Dermis microvascular lymphatic vessel endothelial cell (primary cell): ENCODE measurements at regions not wholly inside any gene's neighbourhood (a gene's known extent, or its start where the extent isn't known, plus 50 kb on each side); places are given as distances from the start of the nearest gene placed in this dataset.
"Not testable (repeated sequence)": the region's sequence is repeated elsewhere in the genome, so short reads cannot be mapped to it uniquely, and the experiment has no call there.

Source experiments
- DNase-seq, 2 donors: peaks; one replicate each; pipeline versions ENCODE4 v3.0.0 to v3.0.0-alpha.2; 2010; ENCODE audit warnings: low read depth in 2 of 2

DNA sequence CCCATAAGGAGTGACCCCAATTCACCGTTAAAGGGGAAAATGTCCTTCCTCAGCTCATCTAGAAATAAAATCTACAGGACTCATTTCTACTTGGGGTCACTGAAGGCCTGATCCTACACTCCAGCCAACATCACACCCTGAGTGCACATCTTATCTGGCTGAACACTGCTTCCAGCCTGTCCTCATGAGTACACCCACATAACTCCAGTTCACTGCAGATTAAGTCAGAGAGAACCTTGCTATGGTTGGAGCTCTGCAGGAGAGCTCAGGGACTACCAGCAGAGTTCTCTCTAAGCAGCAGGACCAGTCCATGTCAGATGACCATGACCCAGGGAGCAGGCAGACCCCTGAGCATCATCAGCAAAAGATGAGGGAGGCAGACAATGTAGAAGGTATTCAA is 126.9 kb upstream of the MAP3K1 start:
- DNase-seq: no peak

DNA sequence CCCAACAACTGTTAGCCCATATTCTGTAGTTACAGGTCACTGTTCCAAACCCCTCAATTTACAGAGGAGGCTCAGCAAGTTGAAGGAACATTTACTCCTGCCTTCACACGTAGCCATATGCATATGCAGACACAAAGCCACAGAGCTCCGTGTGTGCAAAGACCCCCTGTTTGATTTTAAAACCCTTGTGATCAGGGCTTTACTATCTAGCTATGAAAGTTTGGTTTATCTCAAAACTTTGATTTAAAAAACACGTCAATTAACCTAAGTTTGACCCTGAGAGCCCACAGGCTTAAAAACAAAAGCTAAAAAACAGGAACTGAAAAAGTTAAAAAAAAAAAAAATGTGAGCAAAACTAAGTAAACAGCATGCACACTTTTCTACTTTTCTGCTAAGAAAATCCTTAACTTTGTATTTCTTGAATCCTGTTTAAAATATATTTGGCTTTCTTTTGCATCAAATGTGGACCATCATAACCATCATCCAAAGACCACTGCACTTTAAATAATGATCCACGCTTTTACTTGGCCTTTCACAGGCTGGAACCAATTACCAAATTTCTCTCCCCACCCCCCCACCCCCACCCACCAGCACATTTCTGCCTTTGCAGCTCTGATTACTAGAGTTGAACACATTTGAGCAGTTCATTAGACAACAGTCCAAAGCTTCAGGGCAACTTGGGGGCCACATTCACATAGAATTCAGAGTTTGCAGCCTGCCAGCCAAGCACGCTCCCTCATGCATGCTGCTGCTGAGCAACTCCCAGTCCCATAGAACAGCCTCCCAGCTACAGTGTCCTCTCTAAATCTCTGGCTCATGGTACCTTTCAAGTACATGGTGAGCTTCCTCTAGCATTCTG is 128.8 kb upstream of the MAP3K1 start:
- DNase-seq: no peak

DNA sequence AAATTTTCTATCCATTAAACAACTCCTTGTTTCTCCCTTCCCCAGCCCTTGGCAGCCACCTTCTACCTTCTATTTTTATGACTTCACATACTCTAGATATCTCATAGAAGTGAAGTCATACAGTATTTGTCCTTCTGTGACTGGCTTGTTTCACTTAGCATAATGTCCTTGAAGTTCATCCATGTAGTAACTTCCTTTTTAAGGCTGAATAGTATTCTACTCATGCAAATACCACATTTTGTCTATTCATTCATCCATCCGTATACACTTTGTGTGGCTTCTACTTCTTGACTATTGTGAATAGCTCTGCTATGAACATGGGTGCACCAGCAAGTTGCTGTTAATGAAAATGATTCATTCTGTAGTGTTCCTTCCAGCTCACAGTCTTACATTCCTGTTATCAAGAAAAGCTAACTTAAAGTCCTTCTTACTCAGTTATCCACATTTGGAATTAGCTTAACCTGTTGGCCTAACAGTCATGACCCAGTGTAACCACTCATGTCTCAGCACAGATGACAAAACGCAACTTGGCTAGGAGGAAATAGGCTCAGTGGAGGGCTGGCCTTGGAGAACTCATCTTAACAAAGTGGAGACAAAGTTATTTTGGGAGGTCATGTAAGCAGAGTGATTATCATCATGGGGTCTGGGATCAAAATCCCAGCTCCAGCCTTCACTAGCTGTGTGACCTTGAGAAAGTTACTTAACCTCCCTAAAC is 129.7 kb upstream of the MAP3K1 start:
- no peak for DNase-seq

DNA sequence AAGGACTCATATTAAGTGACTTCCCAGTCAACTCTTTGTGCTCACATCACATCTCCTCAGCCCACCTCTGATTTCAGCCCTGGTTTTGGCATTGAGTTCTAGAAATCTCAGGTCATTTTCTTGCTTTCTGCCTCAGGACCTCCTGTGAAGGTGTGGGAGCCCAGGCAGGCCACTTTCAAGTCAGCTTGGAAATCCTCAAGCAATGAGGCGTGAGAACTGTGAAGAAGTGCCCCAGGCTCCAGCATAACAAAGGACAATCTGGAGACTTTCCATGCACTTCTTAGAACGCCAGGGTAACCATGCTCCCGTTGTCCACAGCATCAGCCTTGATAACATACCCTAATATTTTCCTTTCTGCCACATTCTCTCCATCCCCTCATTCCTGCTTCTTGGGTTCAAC is 131.2 kb upstream of the MAP3K1 start:
- DNase-seq: no peak

DNA sequence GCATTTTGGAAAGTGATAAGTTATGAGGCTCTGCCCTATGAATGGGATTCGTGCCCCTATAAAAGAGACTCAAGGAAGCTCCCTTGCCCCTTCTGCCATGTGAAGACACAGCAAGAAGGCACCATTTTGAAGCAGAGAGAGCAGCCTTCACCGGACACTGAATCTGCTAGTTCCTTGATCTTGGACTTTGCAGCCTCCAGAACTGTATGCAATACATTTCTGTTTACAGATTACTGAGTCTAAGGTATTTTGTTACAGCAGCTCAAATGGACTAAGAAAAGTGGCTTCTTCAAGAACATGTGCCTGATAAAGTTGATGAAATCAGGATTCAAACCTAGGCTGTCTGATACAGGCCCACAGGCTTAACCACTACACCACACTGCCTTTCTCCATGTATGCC is 131.6 kb upstream of the MAP3K1 start:
- DNase-seq: no peak

DNA sequence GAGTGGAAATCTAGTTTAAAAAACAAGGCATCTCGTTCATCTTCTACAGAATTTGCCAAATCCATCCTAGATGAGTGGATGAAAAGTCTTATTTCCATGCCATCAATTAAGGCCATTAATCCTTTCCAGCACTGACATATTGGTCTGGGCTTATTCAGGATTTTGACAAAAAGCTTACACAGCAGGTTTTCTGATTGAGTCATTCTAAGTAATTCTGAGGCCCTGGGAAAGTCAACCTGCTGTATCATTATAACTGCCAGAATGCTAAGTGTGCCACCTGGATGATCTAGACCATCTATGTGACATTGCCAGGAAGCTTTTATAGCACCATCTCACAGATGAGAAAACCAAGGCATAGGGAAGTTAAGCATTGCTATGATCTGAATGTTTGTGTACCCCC is 132.1 kb upstream of the MAP3K1 start:
- DNase-seq: no peak

DNA sequence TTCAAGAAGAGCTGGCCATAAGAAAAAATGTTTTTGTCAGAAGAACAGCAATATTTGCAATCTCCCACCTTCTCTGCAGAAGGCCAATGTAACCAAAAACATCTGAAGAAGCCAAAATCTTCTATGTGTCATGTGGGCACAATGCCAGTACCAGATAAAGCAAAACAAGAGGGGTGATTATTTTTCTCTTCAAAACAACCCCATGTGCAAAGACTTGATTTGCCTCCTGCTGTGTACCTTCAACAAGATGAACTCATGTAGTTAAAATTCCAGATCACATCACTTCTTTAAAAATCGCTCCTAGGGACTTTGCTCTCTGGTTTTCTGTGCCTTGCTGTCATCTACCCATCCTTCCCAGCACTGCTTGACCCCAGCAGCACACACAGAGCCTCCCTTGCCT is 134.0 kb upstream of the MAP3K1 start:
- no peak for DNase-seq

DNA sequence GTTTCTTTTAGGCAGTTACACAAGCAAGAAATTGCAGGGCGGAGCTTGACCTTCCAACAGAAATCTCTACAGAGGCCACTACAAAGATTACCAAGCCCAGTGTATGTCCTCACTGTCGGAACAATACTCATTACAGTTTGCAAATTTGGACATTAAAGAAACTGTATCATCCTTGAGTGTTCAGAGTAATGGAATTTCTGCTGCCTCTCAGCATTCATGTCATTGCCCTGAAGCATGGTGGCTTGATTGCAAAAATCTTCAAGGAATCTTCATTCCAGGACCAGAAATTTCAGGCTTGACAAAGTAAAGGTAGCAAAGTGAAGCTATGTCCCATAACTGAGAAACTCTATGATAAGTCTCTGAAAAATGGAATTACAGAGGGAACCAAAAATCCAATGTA is 134.6 kb upstream of the MAP3K1 start:
- no peak for DNase-seq

DNA sequence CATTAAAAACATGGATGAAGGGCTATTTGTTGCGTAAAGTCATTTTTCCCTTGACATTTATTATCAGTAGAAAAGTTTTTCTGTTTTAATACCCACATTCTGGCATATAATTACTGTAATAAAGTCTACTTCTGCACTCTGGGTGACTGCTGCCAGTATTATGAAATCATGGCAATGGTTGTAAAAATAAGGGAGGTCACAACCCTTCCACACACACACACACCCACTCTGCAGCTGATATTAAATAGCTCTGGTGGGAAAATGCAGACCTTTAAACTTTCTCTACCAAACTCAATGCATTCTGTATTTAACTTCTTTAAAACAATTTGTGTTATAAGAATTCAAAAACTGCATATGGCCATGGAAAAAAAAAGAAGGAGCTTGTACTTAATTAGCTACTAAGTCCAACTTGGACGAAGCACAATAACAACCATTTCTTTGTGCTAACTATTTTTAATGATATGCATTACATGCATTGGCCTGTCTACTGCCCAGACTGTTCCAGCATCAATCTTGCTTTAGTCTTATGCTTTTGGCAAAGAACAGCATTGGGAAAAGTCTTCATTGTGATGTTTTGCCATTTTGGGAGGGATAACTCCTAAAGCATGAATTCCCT is 137.6 kb upstream of the MAP3K1 start:
- DNase-seq: peak in 1 of 2 donors; percentile 50

DNA sequence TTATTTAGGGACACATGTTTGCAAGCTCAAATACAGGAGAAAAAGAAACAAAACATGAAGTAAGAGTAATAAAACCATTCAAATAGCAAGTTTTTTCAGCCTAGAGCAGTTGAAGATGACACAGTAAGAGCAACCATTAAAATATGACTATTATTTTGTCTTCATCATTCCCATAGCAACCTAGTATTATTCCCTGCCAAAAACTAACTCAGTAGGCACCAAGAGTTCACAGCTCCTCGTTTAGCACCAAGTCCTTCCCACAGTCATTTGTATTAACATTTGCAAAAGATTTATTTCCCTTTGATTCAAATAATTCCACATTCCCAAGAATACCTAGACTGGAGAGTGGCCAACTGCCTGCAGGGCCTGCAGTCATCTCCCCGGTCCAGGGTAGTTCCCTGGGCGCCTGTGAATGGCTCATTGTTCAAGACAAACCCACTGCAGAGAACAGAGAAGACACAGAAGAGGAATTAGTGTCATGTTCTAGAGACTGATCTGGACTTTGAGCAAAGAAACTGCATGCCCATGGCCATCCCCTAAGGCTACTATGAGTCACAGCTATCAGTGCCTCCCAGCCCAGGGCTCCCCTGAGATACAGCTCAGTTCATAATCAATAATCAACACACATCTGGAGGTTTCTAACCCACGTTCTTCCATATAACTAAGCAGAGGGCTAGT is 139.1 kb upstream of the MAP3K1 start:
- DNase-seq: no peak

DNA sequence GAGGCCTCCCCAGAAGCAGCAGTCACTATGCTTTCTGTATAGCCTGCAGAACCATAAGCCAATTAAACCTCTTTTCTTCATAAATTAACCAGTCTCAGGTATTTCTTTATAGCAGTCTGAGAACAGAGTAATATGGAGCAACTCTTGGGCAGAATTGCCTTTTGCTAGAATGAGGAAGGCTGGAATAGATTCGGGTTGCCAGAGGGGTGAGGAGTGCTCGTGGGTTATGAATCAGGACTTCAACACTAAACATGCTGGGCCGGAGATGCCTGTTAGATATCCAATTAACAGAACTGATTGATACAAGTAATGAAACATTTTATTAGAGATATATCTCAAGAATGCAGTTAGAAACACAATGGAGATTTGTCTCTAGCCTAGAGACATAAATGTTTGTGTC is 140.9 kb upstream of the MAP3K1 start:
- DNase-seq: no peak

DNA sequence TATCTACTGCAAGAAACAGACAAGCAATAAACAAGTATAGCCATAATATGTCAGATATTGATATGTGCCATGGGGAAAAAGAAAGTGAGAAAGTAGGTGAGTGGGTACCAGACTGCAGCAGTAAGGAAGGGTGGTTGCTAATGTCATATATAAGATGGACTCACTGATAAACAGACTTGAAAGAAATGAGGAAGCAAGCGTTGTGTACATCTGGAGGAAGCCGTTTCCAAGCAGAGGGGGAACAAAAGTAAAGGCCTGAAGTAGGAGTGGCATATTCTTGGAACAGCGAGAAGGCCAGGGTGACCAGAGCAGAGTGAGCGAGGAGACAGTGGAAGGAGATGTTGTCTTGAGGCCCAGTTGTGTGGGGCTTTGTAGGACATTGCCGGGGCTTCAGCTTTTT is 142.2 kb upstream of the MAP3K1 start:
- no peak for DNase-seq

DNA sequence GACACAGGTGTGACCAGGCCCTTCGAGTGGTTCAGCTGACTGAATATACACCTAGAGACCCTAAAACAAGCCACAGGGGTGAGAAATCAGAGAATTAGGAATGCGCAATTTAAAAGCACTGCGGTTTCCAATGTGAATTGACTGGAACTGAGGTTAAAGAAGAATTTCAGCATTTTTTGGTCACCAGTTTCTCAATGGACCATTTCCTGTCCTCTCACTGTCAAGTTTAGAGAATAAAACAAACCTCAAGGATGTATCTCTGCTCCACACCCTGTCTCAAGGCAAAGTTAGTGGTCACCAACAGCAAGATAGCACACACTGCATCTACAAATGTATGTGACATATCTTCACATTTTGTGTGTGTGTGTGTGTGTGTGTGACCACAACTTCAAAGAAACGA is 143.8 kb upstream of the MAP3K1 start:
- DNase-seq: no peak

DNA sequence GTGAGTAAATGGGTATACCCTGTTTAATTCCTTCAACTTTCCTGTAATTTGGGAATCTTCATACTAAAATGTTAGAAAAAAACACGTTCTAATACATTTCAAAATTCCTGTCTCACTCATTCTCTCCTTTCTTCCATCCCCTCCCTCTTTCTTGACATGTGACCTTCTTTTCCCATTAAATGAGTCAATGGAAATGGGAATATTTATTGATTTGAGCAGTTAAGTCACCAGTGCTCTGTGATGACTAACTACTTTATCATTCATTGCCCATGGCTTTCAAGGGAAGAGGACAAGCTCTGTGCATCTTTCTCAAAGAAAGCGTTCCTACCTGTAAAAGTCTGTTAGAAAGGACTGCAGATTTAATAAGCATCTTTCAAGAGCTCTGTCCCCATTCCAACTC is 144.4 kb upstream of the MAP3K1 start:
- DNase-seq: no peak

DNA sequence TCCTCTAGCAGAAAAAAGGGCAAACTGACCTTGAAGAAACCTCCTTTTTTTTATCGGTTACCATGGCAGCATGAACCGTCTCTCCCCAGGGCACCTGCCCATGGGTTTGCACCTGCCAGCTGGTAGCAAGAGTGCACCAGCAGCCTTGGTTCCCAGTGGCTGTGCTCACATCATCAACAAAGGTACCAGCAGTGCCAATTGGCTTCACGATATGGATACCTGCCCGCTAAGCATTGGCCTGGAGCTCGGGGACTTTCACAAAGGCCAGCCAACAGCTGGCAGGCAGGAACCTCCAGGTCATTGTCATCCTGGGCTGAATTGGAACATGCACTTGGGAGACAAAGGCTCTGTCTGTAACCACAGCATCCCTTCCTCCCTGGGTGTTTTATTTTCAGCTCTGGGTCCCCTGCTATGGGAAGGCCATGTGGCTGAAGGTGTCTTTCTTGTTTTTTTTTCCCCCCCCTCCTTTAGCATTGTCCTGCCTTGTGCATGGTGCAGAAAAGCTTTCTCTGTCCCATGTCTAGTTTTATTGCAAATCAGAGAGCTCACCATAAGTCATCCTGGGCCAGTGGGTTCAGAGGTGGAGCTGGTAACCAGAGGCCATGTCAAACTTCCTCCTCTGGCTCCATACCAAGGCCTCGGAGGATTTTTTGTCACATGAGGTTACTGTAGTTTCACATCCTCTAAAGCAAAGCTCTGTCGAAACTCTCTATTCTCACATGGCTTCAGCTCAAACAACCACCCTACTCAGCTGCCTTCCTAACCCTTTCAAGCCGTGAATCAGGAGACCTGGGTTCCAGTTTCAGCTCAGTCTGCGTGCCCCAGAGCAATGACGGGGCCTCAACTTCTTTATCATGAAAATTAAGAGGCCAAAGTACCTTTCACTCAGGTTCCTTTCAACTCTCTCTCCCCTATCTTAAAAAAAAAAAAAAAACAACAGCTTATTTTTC is 145.5 kb upstream of the MAP3K1 start:
- DNase-seq: peak in 1 of 2 donors; percentile 62

DNA sequence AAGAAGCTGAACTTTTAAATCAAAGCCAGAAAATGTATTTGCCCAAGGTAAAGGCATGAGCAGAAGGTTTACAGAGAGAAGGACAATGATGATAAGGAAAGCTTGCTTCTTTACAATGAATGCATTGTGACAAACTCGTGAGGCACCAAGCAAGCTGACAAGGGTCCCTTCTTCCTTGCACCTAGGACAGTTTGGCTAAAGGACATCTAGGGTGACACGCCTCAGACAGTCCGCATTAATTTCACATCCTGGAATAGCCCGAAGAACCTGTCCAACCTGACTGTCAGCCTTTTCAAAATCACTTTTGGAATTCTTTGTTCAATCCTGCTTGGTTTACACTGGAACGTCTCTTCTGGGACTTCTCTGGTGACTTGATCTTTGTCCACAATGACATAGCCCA is 146.4 kb upstream of the MAP3K1 start:
- DNase-seq: no peak

DNA sequence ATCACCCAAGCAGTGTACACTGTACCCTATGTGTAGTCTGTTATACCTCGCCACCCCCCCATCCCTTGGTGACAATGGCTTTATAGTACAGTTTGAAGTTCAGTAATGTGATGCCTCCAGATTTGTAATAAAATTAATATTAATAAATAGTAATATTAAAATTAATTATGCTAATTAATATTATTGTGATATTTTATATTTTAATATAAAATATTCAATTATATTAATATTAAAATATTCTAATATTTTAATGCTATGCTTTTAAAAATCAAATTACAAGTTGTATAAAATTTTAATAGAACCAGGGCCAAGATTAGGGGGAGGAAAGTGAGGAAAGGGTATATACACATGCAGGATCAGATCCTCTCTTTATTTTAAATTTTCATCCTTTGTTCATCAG is 147.7 kb upstream of the MAP3K1 start:
- no peak for DNase-seq

DNA sequence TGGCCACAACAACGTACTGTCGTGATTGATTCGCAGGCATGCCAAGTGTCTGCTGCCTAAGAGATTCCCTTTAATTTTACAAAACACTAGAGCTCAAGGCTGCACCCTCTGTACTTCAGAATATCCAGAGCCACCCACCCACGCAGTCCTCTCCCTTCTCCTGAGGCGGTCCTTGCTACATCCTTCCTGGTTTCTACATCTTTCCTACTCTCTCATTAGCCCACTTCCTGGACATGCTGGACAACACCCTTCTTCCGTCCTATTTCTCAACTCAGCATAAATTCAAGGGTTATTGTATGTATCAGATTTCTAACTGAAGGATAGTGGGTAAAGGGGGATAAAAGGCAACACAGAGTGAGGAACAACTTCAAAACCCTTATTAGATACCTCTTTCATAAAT is 148.4 kb upstream of the MAP3K1 start:
- no peak for DNase-seq

DNA sequence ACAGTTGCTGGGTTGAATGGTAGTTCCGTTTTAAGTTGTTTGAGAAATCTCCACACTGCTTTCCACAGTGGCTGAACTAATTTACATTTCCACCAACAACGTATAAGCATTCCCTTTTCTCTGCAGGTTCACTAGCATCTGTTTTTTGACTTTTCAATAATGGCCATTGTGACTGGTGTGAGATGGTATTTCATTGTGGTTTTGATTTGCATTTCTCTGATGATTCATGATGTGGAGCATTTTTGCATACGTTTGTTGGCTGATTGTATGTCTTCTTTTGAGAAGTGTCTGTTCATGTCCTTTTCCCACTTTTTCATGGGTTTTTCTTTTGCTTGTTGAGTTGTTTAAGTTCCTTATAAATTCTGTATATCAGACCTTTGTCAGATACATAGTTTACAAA is 150.2 kb upstream of the MAP3K1 start:
- not testable (repeated sequence) for DNase-seq

DNA sequence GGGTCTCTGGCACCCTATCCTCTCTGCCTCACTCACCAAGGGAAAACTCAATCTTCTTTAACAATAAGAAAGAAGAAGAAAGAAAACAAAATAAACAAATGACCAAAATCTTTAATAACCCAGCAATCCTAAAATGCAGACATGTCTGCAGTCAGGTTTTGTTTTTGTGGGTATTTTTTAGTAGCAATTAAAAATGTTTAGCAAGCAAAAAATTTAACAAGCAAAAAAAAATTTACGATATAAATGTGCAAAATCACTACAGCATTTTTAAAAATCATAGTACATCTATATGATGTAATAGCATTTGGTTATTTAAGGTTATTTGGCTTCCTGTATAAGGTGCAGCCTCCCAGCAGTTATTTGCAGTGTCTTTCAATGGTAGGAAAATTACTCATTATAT is 151.3 kb upstream of the MAP3K1 start:
- DNase-seq: no peak

DNA sequence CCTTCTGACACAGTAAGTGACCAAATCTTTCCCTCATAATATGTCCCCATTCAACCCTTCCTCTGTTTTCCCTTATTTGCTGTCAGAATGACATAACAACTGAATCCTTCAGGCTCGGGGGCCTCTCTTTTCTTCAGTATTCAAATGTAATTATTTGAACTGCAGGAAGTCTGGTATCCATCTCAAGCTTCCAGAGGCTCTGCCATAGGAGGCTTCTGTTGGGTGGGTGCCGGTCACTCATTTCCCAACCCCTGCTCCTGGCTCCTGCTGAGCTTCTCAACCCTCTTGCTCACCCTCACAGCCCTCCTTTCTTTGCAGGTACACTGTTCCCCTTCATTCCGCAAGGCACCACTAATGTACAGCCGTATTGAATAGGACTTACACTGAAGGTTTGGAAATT is 151.8 kb upstream of the MAP3K1 start:
- no peak for DNase-seq
